ENCODE measurements at regions not wholly inside any gene's neighbourhood (a gene's known extent, or its start where the extent isn't known, plus 50 kb on each side); places are given as distances from the start of the nearest gene placed in this dataset.
"Not testable (repeated sequence)": the region's sequence is repeated elsewhere in the genome, so short reads cannot be mapped to it uniquely, and the experiment has no call there.

GRCh38 chr4:33649471-33649870 is 2594.8 kb downstream of the ARAP2 start:
- DNase-seq (ENCODE audit: low read depth): no peak

- no peak for DNase-seq (ENCODE audit: low read depth)
Measured at GRCh38 chr4:33650036-33650435, 2594.3 kb downstream of the ARAP2 start.

- peak; percentile 1 for DNase-seq (ENCODE audit: low read depth)
Measured at GRCh38 chr4:33658971-33659370, 2585.3 kb downstream of the ARAP2 start.

- DNase-seq (ENCODE audit: low read depth): no peak
Measured at GRCh38 chr4:33661636-33662035, 2582.7 kb downstream of the ARAP2 start.

- no peak for DNase-seq (ENCODE audit: low read depth)
Measured at GRCh38 chr4:33685939-33686338, 2558.4 kb downstream of the ARAP2 start.

GRCh38 chr4:33696041-33696440 is 2548.3 kb downstream of the ARAP2 start:
- no peak for DNase-seq (ENCODE audit: low read depth)

- DNase-seq (ENCODE audit: low read depth): no peak
Measured at GRCh38 chr4:33696586-33696985, 2547.7 kb downstream of the ARAP2 start.

GRCh38 chr4:33709247-33709646 is 2535.1 kb downstream of the ARAP2 start:
- no peak for DNase-seq (ENCODE audit: low read depth)

GRCh38 chr4:33711826-33712225 is 2532.5 kb downstream of the ARAP2 start:
- DNase-seq (ENCODE audit: low read depth): no peak

GRCh38 chr4:33714971-33715370 is 2529.3 kb downstream of the ARAP2 start:
- no peak for DNase-seq (ENCODE audit: low read depth)

GRCh38 chr4:33715841-33716395 is 2528.4 kb downstream of the ARAP2 start:
- peak; percentile 53 for DNase-seq (ENCODE audit: low read depth)

- peak; percentile 34 for DNase-seq (ENCODE audit: low read depth)
Measured at GRCh38 chr4:33722254-33722653, 2522.1 kb downstream of the ARAP2 start.

- no peak for DNase-seq (ENCODE audit: low read depth)
Measured at GRCh38 chr4:33722800-33723516, 2521.4 kb downstream of the ARAP2 start.

GRCh38 chr4:33724685-33725084 is 2519.6 kb downstream of the ARAP2 start:
- DNase-seq (ENCODE audit: low read depth): no peak

GRCh38 chr4:33725861-33726260 is 2518.5 kb downstream of the ARAP2 start:
- no peak for DNase-seq (ENCODE audit: low read depth)

GRCh38 chr4:33737726-33738125 is 2506.6 kb downstream of the ARAP2 start:
- no peak for DNase-seq (ENCODE audit: low read depth)

- no peak for DNase-seq (ENCODE audit: low read depth)
Measured at GRCh38 chr4:33739884-33740632, 2504.3 kb downstream of the ARAP2 start.

- DNase-seq (ENCODE audit: low read depth): not testable (repeated sequence)
Measured at GRCh38 chr4:33740871-33741270, 2503.4 kb downstream of the ARAP2 start.

GRCh38 chr4:33746979-33747378 is 2497.3 kb downstream of the ARAP2 start:
- no peak for DNase-seq (ENCODE audit: low read depth)

- DNase-seq (ENCODE audit: low read depth): no peak
Measured at GRCh38 chr4:33751050-33751449, 2493.3 kb downstream of the ARAP2 start.

- no peak for DNase-seq (ENCODE audit: low read depth)
Measured at GRCh38 chr4:33772582-33772981, 2471.7 kb downstream of the ARAP2 start.

- DNase-seq (ENCODE audit: low read depth): peak; percentile 38
Measured at GRCh38 chr4:33780952-33781791, 2463.1 kb downstream of the ARAP2 start.

Data from stromal cell of bone marrow (primary cell).